ENCODE measurements at regions not wholly inside any gene's neighbourhood (a gene's known extent, or its start where the extent isn't known, plus 50 kb on each side); places are given as distances from the start of the nearest gene placed in this dataset.

- no peak for DNase-seq
Measured at GRCh38 chr5:3980156-3980555, 384.5 kb downstream of the IRX1 start.

- no peak for DNase-seq
Measured at GRCh38 chr5:3987867-3988266, 392.2 kb downstream of the IRX1 start.

- DNase-seq: no peak
Measured at GRCh38 chr5:3993856-3994473, 398.3 kb downstream of the IRX1 start.

- no peak for DNase-seq
Measured at GRCh38 chr5:3994628-3995027, 399.0 kb downstream of the IRX1 start.

GRCh38 chr5:3995954-3996619 lies 400.5 kb downstream of the IRX1 start:
- DNase-seq: no peak

GRCh38 chr5:3996707-3997336 lies 401.2 kb downstream of the IRX1 start:
- DNase-seq: no peak

- DNase-seq: no peak
Measured at GRCh38 chr5:3997670-3998069, 402.0 kb downstream of the IRX1 start.

GRCh38 chr5:3999929-4000328 lies 404.3 kb downstream of the IRX1 start:
- no peak for DNase-seq

- no peak for DNase-seq
Measured at GRCh38 chr5:4001004-4001403, 405.4 kb downstream of the IRX1 start.

- no peak for DNase-seq
Measured at GRCh38 chr5:4001758-4002533, 406.3 kb downstream of the IRX1 start.

- DNase-seq: no peak
Measured at GRCh38 chr5:4005335-4005734, 409.7 kb downstream of the IRX1 start.

GRCh38 chr5:4007001-4007400 lies 411.4 kb downstream of the IRX1 start:
- no peak for DNase-seq

GRCh38 chr5:4011943-4012342 lies 416.3 kb downstream of the IRX1 start:
- no peak for DNase-seq

- DNase-seq: no peak
Measured at GRCh38 chr5:4013106-4013898, 417.7 kb downstream of the IRX1 start.

- DNase-seq: no peak
Measured at GRCh38 chr5:4015709-4016108, 420.1 kb downstream of the IRX1 start.

GRCh38 chr5:4017076-4017803 lies 421.6 kb downstream of the IRX1 start:
- no peak for DNase-seq

- no peak for DNase-seq
Measured at GRCh38 chr5:4018007-4018406, 422.4 kb downstream of the IRX1 start.

- no peak for DNase-seq
Measured at GRCh38 chr5:4019009-4019769, 423.6 kb downstream of the IRX1 start.

GRCh38 chr5:4019841-4020240 lies 424.2 kb downstream of the IRX1 start:
- no peak for DNase-seq

- DNase-seq: no peak
Measured at GRCh38 chr5:4020400-4020799, 424.8 kb downstream of the IRX1 start.

GRCh38 chr5:4022056-4022670 lies 426.5 kb downstream of the IRX1 start:
- DNase-seq: no peak

Measured in NCI-H226 (cell line).